NCI-H748 (cell line): ENCODE measurements at regions not wholly inside any gene's neighbourhood (a gene's known extent, or its start where the extent isn't known, plus 50 kb on each side); places are given as distances from the start of the nearest gene placed in this dataset.

Source experiments
- DNase-seq: peaks from one replicate; lab custom pipeline; 2025; ENCODE audit not compliant: unreplicated experiment; lab: John Stamatoyannopoulos, UW

DNA sequence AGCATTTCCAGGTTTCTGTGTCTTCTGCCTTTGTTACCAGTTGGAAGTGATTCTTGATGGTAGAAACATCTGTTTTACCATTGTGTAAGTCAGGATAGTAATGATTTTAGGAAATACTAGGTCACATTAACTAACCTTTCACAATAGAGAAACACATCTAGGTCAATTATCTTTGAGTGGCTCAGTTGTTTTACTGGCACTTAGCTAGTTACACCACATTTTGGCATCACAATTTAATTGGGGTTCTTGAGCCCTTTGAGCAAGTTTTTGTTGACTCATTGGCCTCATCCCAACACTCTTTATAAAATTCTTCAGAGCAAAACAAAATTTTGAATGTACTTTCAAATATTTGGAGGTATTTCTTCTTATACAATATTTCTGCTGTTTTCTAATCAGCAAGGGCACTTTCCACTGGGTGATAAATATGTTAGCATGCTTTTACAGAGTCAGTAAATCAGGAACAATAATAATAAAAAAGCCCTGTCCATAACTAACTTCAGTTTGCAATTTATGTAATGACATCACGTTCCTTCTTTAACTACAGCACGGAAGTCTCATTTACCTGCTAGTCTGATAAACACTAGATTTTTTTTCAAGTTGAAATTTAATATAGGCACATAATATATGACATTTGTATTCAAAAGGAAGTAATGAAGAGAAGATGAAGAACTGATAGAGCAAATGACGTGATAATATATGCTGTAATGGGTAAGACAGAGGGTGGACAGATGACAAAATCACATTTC, 64.8 kb upstream of the GK2 start:
- DNase-seq = peak; percentile 77

- no peak for DNase-seq
These were observed 64.0 kb upstream of the GK2 start for GRCh38 chr4:79472036-79472435.

- no peak for DNase-seq
These were observed 63.3 kb upstream of the GK2 start for GRCh38 chr4:79471309-79471708.

DNA sequence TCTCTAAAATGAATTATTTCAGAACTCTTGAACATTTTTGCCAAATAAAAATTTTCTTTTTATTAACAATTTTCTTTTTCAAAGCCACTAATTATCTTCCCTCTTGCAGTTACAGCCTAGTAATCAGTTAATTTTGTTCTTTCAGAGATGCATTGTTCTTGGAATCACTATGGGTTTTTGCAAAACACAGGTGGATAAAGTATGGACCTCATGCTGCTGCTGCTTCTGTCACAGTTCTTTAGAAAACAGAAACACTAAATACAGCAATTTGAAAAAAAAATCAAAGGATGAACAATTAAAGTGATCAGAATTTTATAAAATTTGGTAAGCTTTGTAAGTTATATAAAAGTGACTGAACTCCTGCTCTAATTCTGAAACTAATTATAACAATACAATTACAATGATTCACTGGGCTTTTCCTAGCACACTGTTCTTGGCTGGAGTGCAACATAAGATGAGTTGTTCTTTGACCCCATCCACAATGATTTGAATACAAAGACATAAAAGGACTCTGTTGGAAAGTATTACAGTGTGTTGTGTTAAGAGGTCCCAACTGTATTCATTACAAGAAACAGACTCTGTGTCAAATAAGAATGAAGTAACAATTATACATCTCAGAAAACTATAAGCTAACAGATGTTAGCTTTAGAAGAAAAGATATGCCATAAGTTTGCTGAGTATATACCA, 59.4 kb upstream of the GK2 start:
- DNase-seq = peak; percentile 62

DNA sequence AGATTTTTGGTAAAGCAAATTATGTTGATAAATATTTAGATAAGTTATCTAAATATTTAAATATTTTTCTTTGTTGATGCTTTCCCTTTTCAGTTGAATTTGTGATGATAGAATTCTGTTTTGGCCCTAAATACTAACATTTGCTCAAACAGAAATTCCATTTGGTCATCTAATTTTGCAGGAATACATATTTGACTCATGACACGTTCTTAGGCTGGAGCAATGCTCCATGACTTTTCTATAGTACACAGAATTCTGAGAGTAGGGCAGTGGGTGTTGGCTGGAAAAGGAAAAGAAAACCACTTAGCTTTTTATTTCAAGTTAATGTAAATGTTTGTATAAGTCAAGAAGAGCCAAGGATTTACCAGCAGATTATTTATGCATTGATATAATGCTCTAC, 58.6 kb upstream of the GK2 start:
- DNase-seq = peak; percentile 38
